HG02642 (cell line): ENCODE measurements at regions not wholly inside any gene's neighbourhood (a gene's known extent, or its start where the extent isn't known, plus 50 kb on each side); places are given as distances from the start of the nearest gene placed in this dataset.

Experiments used
- ATAC-seq: cut with Tn5 transposase; IDR thresholded peaks from one replicate; pipeline ENCODE4 v1.9.1; 2021; ENCODE audit warnings: mild to moderate bottlenecking; ENCODE audit not compliant: unreplicated experiment, poor library complexity

- no peak for ATAC-seq
Measured at GRCh38 chr4:138317175-138317748, 75.1 kb upstream of the SLC7A11 start.

GRCh38 chr4:138312536-138312911 lies 70.4 kb upstream of the SLC7A11 start:
- ATAC-seq: no peak

GRCh38 chr4:138311771-138312535 lies 69.8 kb upstream of the SLC7A11 start:
- no peak for ATAC-seq

- no peak for ATAC-seq
Measured at GRCh38 chr4:138310991-138311390, 68.8 kb upstream of the SLC7A11 start.

GRCh38 chr4:138310498-138310897 lies 68.3 kb upstream of the SLC7A11 start:
- no peak for ATAC-seq

- no peak for ATAC-seq
Measured at GRCh38 chr4:138308356-138308755, 66.2 kb upstream of the SLC7A11 start.

- ATAC-seq: no peak
Measured at GRCh38 chr4:138307319-138307718, 65.2 kb upstream of the SLC7A11 start.

GRCh38 chr4:138305050-138305449 lies 62.9 kb upstream of the SLC7A11 start:
- ATAC-seq: no peak

- ATAC-seq: no peak
Measured at GRCh38 chr4:138301536-138301935, 59.4 kb upstream of the SLC7A11 start.

- ATAC-seq: no peak
Measured at GRCh38 chr4:138300616-138301015, 58.5 kb upstream of the SLC7A11 start.

- no peak for ATAC-seq
Measured at GRCh38 chr4:138299881-138300280, 57.7 kb upstream of the SLC7A11 start.

- ATAC-seq: no peak
Measured at GRCh38 chr4:138298866-138299265, 56.7 kb upstream of the SLC7A11 start.

GRCh38 chr4:138298431-138298830 lies 56.3 kb upstream of the SLC7A11 start:
- no peak for ATAC-seq

GRCh38 chr4:138297743-138298405 lies 55.7 kb upstream of the SLC7A11 start:
- ATAC-seq: peak; percentile 93

- no peak for ATAC-seq
Measured at GRCh38 chr4:138292321-138292720, 50.2 kb upstream of the SLC7A11 start.
